Upper lobe of left lung (tissue), 6 donors: ENCODE measurements at regions not wholly inside any gene's neighbourhood (a gene's known extent, or its start where the extent isn't known, plus 50 kb on each side); places are given as distances from the start of the nearest gene placed in this dataset.

Experiments used
- ATAC-seq, 2 donors: fragments of 200-7000 bp; cut with Tn5 transposase; one replicate each; pipeline ENCODE4 v1.9.1; 2022; ENCODE audit warnings: mild to moderate bottlenecking in 2 of 2, moderate library complexity in 2 of 2; ENCODE audit not compliant: low FRiP score in 2 of 2
- DNase-seq, 2 donors: peaks; one replicate each; pipeline ENCODE4 v3.0.0-alpha.2; 2019 to 2020
- H3K27ac ChIP-seq, 4 donors: fragments of 200-600 bp; sonication (generic); one replicate each; pipeline ENCODE4 v1.5.1; 2016 to 2019
- H3K27me3 ChIP-seq, 4 donors: fragments of 200-600 bp; sonication (generic); one replicate each; pipeline ENCODE4 v1.5.1; 2017 to 2019
- H3K36me3 ChIP-seq, 4 donors: fragments of 200-600 bp; sonication (generic); one replicate each; pipeline ENCODE4 v1.5.1; 2016 to 2019
- H3K4me1 ChIP-seq, 4 donors: fragments of 200-600 bp; sonication (generic); one replicate each; pipeline ENCODE4 v1.5.1; 2018 to 2019
- H3K4me3 ChIP-seq, 4 donors: fragments of 200-600 bp; sonication (generic); one replicate each; pipeline ENCODE4 v1.5.1; 2017 to 2019; ENCODE audit warnings: mild to moderate bottlenecking in 2 of 4, moderate library complexity in 1 of 4
- H3K9me3 ChIP-seq, 4 donors: fragments of 200-600 bp; sonication (generic); one replicate each; pipeline ENCODE4 v1.5.1; 2018 to 2019
- CTCF ChIP-seq, 6 experiments: fragments of 450-650 bp in 4 of 6; fragments of 200-600 bp in 2 of 6; sonication (generic) in 2 of 6; IDR thresholded peaks; one replicate each; pipeline ENCODE4 v1.5.1; 2016 to 2019; ENCODE audit warnings: antibody characterized with exemption in 6 of 6
- EP300 ChIP-seq, 4 donors: sonication (generic); formaldehyde crosslinking; IDR thresholded peaks; one replicate each; pipeline ENCODE4 v1.5.1; 2017; ENCODE audit warnings: antibody characterized with exemption in 4 of 4, control low read depth in 2 of 4
- POLR2A ChIP-seq, 4 donors: fragments of 450-650 bp; IDR thresholded peaks; one replicate each; pipeline ENCODE4 v1.5.1; 2016 to 2017; ENCODE audit warnings: antibody characterized with exemption in 4 of 4, mild to moderate bottlenecking in 2 of 4
- POLR2AphosphoS5 ChIP-seq, 2 donors: sonication (generic); formaldehyde crosslinking; IDR thresholded peaks; one replicate each; pipeline ENCODE4 v1.5.1; 2017; ENCODE audit warnings: antibody characterized with exemption in 2 of 2
- WGBS, 2 donors: methylation state at CpG; one replicate each; pipeline ENCODE4 v1.1.5; 2017 to 2018; 5-methylcytosine and 5-hydroxymethylcytosine counted together
- donor health status: DM: no; HTN: no; CAD: no; lungs with moderate emphysema.
- donor health status: DM: no; HTN: yes; CAD: no; lungs with severe emphysema.

GRCh38 chr9:94159069-94159939, 75.0 kb downstream of the PTPDC1 start:
- Histone ChIP-seq H3K36me3 (no peaks in the 10 kb centered on the region), H3K27me3 (no peaks in the 10 kb centered on the region), H3K4me3 (no peak overlapping the region), H3K9me3 (no peaks in the 10 kb centered on the region), H3K27ac (peak overlapping the region in 1 of 4 donors; percentile 13), H3K4me1 (peaks cover 9 to 19% (median 16%) of the 10 kb centered on the region in 4 donors)
- 89 to 92% methylated on average over 8 of the region's 8 CpGs for WGBS, 2 donors
- ATAC-seq (no peak), DNase-seq (no peak)
- TF ChIP-seq POLR2AphosphoS5 (IDR thresholded peaks at IDR 0.05) (no peak), CTCF (IDR thresholded peaks at IDR 0.05) (no peak), EP300 (IDR thresholded peaks at IDR 0.05) (no peak), POLR2A (IDR thresholded peaks at IDR 0.05) (no peak)

GRCh38 chr9:94160594-94161501, 76.6 kb downstream of the PTPDC1 start:
- Histone ChIP-seq H3K4me1 (peaks cover 13 to 27% (median 22%) of the 10 kb centered on the region in 4 donors), H3K4me3 (no peak overlapping the region), H3K27me3 (no peaks in the 10 kb centered on the region), H3K36me3 (no peaks in the 10 kb centered on the region), H3K27ac (no peak overlapping the region), H3K9me3 (no peaks in the 10 kb centered on the region)
- DNase-seq (no peak), ATAC-seq (no peak)
- 89 to 92% methylated on average over 11 of the region's 11 CpGs for WGBS, 2 donors
- TF ChIP-seq POLR2A (IDR thresholded peaks at IDR 0.05) (no peak), CTCF (IDR thresholded peaks at IDR 0.05) (no peak), POLR2AphosphoS5 (IDR thresholded peaks at IDR 0.05) (no peak), EP300 (IDR thresholded peaks at IDR 0.05) (no peak)

- no peaks in the 10 kb centered on the region for H3K36me3 ChIP-seq
- no peak for TF ChIP-seq EP300 (IDR thresholded peaks at IDR 0.05)
- TF ChIP-seq POLR2A (IDR thresholded peaks at IDR 0.05): no peak
- TF ChIP-seq POLR2AphosphoS5 (IDR thresholded peaks at IDR 0.05): no peak
- TF ChIP-seq CTCF (IDR thresholded peaks at IDR 0.05): no peak
- 89 to 92% methylated on average over 8 of the region's 8 CpGs for WGBS, 2 donors
- no peaks in the 10 kb centered on the region for H3K27me3 ChIP-seq
- no peak for DNase-seq
- no peak for ATAC-seq
- no peak overlapping the region for H3K4me3 ChIP-seq
- no peak overlapping the region for H3K27ac ChIP-seq
- H3K9me3 ChIP-seq: no peaks in the 10 kb centered on the region
- H3K4me1 ChIP-seq: peaks cover 9 to 22% (median 16%) of the 10 kb centered on the region in 4 donors
Measured at GRCh38 chr9:94161673-94162072, 77.4 kb downstream of the PTPDC1 start.

GRCh38 chr9:94164806-94165549, 80.7 kb downstream of the PTPDC1 start:
- H3K36me3 ChIP-seq: no peaks in the 10 kb centered on the region
- peaks cover 23 to 33% (median 27%) of the 10 kb centered on the region in 4 donors for H3K4me1 ChIP-seq
- WGBS, 2 donors: 46 to 69% methylated on average over 5 of the region's 5 CpGs
- H3K27ac ChIP-seq: peak overlapping the region in 2 of 4 donors; percentile 71 to 100
- TF ChIP-seq EP300 (IDR thresholded peaks at IDR 0.05): no peak
- no peak for TF ChIP-seq CTCF (IDR thresholded peaks at IDR 0.05)
- no peak for TF ChIP-seq POLR2AphosphoS5 (IDR thresholded peaks at IDR 0.05)
- no peak for TF ChIP-seq POLR2A (IDR thresholded peaks at IDR 0.05)
- DNase-seq: no peak
- no peaks in the 10 kb centered on the region for H3K27me3 ChIP-seq
- peak overlapping the region in 2 of 4 donors; percentile 77 to 94 for H3K4me3 ChIP-seq
- no peak for ATAC-seq
- H3K9me3 ChIP-seq: no peaks in the 10 kb centered on the region
